Kidney (tissue), 13 donors: ENCODE measurements at regions not wholly inside any gene's neighbourhood (a gene's known extent, or its start where the extent isn't known, plus 50 kb on each side); places are given as distances from the start of the nearest gene placed in this dataset.

Experiments used
- DNase-seq, 5 donors: peaks; one replicate each; pipeline ENCODE4 v3.0.0-alpha.2; 2013 to 2020
- FAIRE-seq: peaks from 2 replicates; lab custom pipeline; 2012; peaks lifted over from hg19 to GRCh38; lab: Jason Lieb, UNC
- H3K27ac ChIP-seq, 2 donors: one replicate each; pipeline ENCODE4 v1.7.0; 2013; ENCODE audit warnings: low read depth in 2 of 2, low read length in 2 of 2, inconsistent platforms in 1 of 2
- H3K27me3 ChIP-seq: one replicate; pipeline ENCODE4 v1.7.1; 2013; ENCODE audit warnings: low read length, inconsistent platforms; ENCODE audit not compliant: control insufficient read depth, insufficient read depth
- H3K36me3 ChIP-seq, 3 donors: one replicate each; pipeline versions ENCODE4 v1.7.0 to v1.7.1; 2013; ENCODE audit warnings: low read length in 3 of 3, control low read depth in 1 of 3, inconsistent platforms in 1 of 3; ENCODE audit not compliant: insufficient read depth in 3 of 3, control insufficient read depth in 2 of 3
- H3K4me1 ChIP-seq, 3 donors: one replicate each; pipeline versions ENCODE4 v1.7.0 to v1.7.1; 2013; ENCODE audit warnings: low read length in 3 of 3, inconsistent platforms in 1 of 3, low read depth in 1 of 3; ENCODE audit not compliant: control insufficient read depth in 2 of 3, insufficient read depth in 2 of 3
- H3K4me3 ChIP-seq, 3 donors: one replicate each; pipeline versions ENCODE4 v1.7.0 to v1.8.1; 2013; ENCODE audit warnings: low read length in 3 of 3, control low read depth in 1 of 3, inconsistent platforms in 1 of 3
- H3K9ac ChIP-seq, 3 donors: one replicate each; pipeline versions ENCODE4 v1.7.0 to v1.7.1; 2013; ENCODE audit warnings: low read length in 3 of 3, control low read depth in 1 of 3, inconsistent platforms in 1 of 3
- H3K9me3 ChIP-seq, 3 donors: one replicate each; pipeline versions ENCODE4 v1.7.0 to v1.7.1; 2013; ENCODE audit warnings: low read length in 3 of 3, control low read depth in 1 of 3, inconsistent platforms in 1 of 3; ENCODE audit not compliant: control insufficient read depth in 2 of 3, insufficient read depth in 1 of 3
- CTCF ChIP-seq: IDR thresholded peaks from 3 replicates; pipeline ENCODE4 v1.5.1; 2012; ENCODE audit warnings: mild to moderate bottlenecking, moderate library complexity, borderline replicate concordance; ENCODE audit not compliant: insufficient read depth; ENCODE audit errors: extremely low read depth
- intact Hi-C: fragments of 100-400 bp; cut with DNase I; formaldehyde crosslinking; loops from one replicate; pipeline ENCODE4 v1.11.1; 2022
- donor health status: control.
- donor health status: control.
- donor health status: control.
- donor health status: control.
- donor health status: control.
- donor health status: DM: yes; HTN: yes; CAD: no.
- donor health status: Normal renal cell carcinoma (clear cell type).

DNA sequence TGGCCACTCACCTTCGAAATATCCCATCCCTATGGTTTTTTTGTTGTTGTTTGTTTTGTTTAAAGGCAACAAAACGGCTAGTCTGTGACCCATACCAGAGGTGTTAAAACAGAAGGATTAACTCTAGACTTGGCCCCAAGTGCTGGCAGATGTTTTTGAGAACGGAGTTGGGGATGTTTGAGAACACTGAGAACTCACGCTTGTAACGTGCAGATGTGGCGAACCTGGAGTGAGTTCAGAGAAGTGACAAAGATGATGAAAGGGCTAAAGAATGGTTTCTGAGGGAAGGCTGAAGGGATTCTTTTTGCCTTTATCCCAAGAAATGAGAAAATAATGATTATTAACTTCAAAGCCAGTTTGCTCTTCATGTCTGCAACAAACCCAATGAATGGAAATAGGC is 286.5 kb downstream of the ZNF608 start:
- no peaks in the 10 kb centered on the region for H3K27me3 ChIP-seq
- H3K27ac ChIP-seq = no peak overlapping the region
- H3K9me3 ChIP-seq = no peaks in the 10 kb centered on the region
- DNase-seq (no peak), FAIRE-seq (no peak)
- H3K4me1 ChIP-seq = no peaks in the 10 kb centered on the region
- no peak overlapping the region for H3K9ac ChIP-seq
- TF ChIP-seq CTCF = no peak
- H3K4me3 ChIP-seq = no peak overlapping the region
- no peaks in the 10 kb centered on the region for H3K36me3 ChIP-seq
- intact Hi-C loops = no loop called here

- Histone ChIP-seq H3K27me3 (no peaks in the 10 kb centered on the region), H3K9me3 (no peaks in the 10 kb centered on the region), H3K4me1 (no peaks in the 10 kb centered on the region), H3K36me3 (no peaks in the 10 kb centered on the region), H3K27ac (no peak overlapping the region), H3K4me3 (no peak overlapping the region), H3K9ac (no peak overlapping the region)
- intact Hi-C loops = no loop called here
- no peak for TF ChIP-seq CTCF
- FAIRE-seq = no peak
- no peak for DNase-seq
Measured at GRCh38 chr5:124457901-124458300, 288.5 kb downstream of the ZNF608 start.

DNA sequence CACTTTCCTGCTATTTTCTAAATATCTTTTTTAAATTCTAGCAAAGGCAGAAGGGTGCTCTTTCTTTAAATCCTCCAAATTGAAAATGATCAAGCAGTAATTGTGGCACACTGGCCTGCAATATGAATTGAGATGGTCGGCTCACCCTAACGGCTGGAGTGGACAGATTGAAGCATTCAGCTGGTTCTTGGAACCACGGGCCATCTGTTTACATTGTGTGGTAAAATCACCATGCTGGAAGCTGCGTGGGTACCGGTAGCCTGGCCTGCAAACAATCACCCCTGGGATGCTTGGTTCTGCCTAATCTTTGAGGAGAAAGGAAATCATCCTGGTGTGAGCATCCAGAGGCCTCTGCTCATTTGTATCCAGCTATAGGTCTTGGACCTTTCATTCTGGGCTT is 289.3 kb downstream of the ZNF608 start:
- Histone ChIP-seq H3K9me3 (no peaks in the 10 kb centered on the region), H3K4me1 (no peaks in the 10 kb centered on the region), H3K27me3 (no peaks in the 10 kb centered on the region), H3K4me3 (no peak overlapping the region), H3K27ac (no peak overlapping the region), H3K36me3 (no peaks in the 10 kb centered on the region), H3K9ac (no peak overlapping the region)
- no peak for FAIRE-seq
- no peak for TF ChIP-seq CTCF
- intact Hi-C loops = no loop called here
- DNase-seq = no peak

- H3K36me3 ChIP-seq = no peaks in the 10 kb centered on the region
- intact Hi-C loops = no loop called here
- TF ChIP-seq CTCF = no peak
- DNase-seq (no peak), FAIRE-seq (no peak)
- H3K4me1 ChIP-seq = no peaks in the 10 kb centered on the region
- H3K27me3 ChIP-seq = no peaks in the 10 kb centered on the region
- H3K9ac ChIP-seq = no peak overlapping the region
- H3K4me3 ChIP-seq = no peak overlapping the region
- H3K9me3 ChIP-seq = no peaks in the 10 kb centered on the region
- no peak overlapping the region for H3K27ac ChIP-seq
Measured at GRCh38 chr5:124456249-124456648, 290.2 kb downstream of the ZNF608 start.
